COLO668 (cell line): ENCODE measurements at regions not wholly inside any gene's neighbourhood (a gene's known extent, or its start where the extent isn't known, plus 50 kb on each side); places are given as distances from the start of the nearest gene placed in this dataset.
"Not testable (repeated sequence)": the region's sequence is repeated elsewhere in the genome, so short reads cannot be mapped to it uniquely, and the experiment has no call there.

ENCODE experiments used
- DNase-seq: peaks from one replicate; lab custom pipeline; 2025; ENCODE audit not compliant: unreplicated experiment; lab: John Stamatoyannopoulos, UW

DNA sequence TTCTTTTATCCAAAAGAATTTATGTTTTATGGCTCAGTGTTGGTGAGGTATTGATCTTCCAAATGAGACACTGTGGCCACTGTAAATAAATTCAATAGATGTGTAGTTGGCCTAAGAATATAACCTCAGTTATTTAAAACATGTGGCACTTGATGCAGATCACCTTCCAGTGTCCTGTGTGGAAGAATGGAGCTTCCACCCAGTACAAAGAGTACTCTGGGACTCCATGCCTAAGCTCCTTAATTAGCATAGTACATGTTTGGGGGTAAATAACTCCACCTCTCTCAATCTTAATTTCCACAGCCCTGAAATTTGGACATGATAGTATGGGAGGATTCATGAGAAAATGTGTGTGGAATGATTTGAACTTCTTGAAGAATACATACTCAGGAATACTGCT is 105.7 kb downstream of the SPDYE17 start:
- not testable (repeated sequence) for DNase-seq

DNA sequence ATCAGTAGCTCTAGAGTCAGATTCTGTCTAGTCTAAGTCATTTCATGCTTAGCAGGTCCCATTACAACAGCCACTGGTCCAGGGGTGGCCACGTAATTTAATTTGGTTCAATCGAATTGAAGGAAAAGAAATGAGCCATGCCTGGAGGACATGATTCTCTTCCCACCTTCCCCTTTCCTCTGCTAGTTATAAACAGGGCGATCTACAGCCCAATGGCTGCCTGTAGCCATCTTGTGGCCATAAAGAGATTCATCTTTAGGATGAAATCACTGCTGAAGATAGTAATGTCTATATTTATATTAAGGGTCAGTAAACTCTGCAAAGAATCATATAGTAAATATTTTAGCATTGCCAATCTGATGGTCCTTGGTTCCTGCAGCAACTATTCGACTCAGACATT is 107.4 kb downstream of the SPDYE17 start:
- not testable (repeated sequence) for DNase-seq

DNA sequence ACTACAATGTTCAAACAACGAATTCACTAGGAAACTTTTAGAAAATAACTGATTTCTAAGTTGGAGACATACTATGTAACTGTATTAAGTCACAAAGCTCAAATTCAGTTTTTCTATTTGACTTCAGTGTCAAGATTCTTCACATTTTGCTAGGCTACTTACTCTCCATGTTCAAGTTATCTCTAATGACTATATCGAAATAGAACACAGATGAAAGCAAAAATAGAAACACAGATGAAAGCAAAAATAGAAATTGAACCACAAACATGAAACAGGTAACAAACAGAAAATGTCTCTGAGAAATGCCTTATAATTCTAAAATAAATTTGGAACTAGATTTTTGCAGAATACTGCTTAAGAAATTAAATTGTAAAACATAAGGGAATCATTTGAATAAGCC is 113.5 kb downstream of the SPDYE17 start:
- not testable (repeated sequence) for DNase-seq

DNA sequence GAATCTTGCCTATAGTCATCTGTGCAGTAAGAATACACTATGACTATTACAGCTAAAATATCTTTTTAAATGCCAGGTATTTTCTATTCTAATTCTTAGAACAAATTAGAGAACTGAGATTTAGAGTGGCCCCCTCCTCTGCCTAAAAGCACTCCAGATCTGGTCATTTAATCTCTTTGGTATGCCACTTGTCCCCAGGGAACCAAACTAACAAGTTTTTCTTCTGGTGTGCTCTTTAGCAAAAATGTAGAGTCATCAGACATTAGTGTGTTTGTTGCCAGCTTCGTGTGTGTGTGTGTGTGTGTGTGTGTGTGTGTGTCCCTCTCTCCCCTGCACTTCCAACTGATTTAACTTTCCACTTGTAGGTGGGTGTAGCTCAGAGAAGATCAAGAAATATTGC is 117.8 kb downstream of the SPDYE17 start:
- DNase-seq, result not testable (repeated sequence)

DNA sequence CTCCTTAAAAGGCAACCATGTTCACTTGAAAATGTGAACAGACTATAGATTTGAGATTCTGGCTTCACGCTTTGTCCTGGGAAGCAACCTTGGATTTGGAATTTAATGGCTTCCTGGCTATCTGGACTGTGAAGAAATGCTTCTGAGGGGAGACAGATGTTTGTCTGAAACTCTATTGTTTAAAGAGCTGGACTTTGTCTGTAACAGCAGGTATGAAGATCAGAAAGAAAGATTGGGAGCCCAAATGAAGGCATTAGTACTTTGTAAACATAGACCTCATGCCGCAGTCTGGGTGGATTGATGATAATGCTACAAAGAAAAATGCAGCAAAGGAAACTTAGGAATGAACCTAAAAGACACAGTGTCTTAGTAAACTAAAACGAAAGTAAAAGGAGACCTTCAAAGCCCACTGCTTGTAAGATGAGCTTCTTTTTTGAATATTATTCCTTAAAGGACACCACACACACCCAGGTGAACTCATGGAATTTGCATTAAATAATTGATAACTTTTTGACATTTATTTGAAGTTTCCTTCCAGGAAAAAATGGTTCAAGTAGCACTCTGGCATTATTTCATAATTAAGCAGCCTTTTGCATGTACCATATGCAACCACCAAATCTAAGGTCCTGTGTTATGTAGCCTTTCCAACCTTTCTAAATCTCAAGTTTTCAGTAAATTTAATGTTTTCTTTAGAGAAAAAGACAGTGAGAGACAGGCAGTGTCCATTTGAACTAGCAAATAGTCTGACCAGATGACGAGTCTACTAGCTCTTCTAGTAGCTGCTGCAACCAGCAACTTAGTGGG is 119.9 kb downstream of the SPDYE17 start:
- not testable (repeated sequence) for DNase-seq

DNA sequence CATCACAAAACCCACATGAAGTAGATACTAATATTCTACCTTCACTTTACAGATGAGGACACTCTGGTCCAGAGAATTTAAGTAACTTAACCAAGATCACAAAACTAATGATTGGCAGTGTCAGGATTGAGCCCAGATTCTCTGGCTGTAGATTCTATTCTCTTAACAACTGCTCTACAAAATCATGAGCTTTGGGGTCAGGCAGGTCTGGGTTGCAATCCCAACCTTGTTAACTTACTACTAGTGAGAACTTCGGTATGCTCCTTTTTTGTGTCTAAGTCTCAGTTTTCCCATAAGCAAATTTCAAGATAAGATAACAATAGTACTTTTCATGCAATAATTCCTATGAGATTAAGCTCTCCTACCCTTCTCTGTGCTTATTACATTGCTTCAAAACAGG is 127.5 kb downstream of the SPDYE17 start:
- DNase-seq, result not testable (repeated sequence)

DNA sequence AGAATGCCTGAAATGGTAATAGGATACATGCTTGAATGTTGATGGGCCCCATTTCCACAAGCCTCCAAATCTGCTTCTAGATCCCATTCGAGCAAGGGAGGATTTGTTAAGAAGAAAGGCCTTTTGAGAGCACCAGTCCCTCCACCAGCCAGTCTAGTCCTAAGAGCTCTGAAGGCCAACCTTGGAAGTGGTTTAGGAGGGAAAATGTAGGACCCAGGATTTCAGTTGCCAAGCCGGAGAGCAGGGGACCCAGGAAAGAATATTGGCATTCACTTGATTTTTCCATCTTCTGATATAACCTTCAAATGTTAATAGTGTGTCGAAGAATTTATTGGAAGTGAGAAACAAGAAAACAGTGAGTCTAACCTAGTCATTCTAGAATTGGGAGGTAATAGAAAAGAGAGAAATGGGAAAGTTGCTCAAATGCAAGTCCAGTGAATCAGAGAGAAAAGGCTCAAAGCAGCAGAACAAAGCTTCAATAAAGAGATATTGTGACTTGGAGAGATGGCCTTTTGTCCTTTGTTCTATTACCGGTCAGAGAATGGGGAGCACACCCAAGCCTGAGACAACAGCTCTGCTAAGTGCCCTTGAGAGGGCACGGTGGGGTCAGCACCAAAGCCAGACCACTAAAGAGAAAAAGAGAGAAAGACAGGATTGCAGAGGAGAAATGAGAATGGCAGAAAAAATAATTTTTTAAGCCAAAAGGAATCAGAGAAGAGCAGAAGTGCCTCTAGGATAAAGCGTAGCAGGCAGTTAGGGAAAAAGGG is 130.0 kb downstream of the SPDYE17 start:
- DNase-seq, result not testable (repeated sequence)

DNA sequence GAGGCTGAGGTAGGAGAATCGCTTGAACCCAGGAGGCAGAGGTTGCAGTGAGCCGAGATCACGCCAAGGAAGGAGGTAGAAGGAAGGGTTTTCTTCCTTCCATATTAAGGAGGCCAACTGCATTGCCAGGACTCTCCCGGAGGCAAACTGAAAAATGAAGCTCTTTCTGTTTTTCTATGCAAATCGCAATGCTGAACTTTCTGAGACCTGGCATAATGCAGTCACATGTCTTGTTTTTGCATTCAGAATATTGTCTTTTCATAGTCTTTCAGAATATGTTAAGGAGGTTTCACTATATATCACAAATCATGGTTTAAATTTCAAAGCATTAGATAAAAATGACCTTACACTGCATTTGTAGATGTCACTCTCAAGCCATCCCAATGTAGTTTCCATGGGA is 133.4 kb downstream of the SPDYE17 start:
- DNase-seq, result not testable (repeated sequence)

DNA sequence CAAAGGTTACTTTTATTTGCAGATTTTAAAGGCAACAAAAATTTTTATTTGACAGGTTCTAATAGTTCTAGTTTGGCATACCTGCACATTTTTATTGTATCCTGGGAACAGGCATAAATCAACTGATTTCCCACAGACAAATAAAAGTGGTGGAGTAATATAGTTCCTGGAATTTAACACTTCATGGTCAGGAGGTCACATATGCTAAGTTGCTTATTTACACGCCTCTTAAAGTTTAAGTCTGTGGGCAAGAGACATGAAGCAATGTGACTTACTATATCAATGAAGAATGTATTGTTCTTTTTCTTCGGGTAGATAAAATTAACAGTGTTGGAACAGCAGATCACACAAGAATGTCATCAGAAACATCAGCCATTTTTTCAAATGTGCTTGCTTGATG is 135.2 kb downstream of the SPDYE17 start:
- not testable (repeated sequence) for DNase-seq

DNA sequence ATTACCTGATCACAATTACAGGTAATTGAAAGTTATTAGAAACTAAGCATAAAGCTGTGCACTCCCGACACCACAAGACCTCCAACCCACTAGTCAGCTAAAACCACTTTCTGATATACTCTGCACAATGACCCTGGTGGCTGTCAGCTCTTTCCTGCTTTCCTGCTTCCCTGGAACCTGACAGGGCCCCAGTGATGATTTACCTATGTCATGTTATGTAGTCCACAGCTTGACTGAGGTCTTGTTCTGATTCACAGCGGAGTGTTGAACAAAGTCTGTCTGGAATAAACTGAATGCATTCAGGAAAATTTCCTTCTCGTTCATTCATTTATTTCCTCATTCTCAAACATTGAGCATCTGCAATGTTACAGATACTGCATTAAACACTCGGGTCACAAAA is 136.5 kb downstream of the SPDYE17 start:
- DNase-seq, result not testable (repeated sequence)

DNA sequence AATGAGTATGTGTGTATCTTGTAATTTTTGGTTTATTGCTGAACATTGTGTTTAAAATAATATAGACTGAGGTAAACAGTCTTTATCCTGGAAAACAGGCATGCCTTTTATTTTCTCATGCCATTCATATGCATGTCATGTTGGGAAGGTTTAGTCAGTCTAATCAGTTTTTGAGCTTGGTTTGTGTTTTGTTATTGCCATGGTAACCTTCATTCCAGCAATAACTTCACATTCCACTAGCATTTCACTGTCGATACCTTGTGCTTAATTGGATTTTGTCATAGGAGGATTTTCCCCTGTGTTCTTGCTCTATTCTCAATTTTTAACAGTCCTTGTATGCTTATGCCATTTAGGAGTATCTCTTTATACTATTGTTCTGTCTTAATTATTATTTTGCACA is 140.4 kb downstream of the SPDYE17 start:
- not testable (repeated sequence) for DNase-seq

DNA sequence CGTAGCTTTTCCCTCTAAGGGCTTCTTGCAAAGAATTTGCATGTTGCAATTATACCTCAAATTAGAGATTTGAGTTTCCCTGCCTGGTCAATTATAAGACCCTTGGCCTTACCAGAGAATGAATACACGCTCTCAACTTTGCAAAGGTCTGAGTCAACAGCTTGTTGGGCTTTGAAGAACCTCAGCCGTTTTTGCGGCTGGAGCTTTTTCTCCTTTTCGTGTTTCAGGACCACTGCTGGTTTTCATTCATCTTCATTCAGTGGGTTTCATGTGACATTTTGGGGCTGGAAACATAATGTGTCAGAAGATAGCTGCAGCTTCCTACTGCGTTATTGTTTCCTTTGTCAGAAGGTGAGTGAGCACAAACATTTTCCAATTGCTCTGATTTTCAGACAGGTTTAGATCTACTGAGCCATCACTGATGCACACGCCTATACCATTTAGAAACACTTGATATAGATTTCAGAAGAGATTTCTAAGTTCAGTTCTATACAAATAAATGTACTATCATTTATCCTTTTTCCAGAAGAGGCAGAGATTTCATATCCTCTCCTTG is 152.3 kb downstream of the SPDYE17 start:
- DNase-seq, result not testable (repeated sequence)

DNA sequence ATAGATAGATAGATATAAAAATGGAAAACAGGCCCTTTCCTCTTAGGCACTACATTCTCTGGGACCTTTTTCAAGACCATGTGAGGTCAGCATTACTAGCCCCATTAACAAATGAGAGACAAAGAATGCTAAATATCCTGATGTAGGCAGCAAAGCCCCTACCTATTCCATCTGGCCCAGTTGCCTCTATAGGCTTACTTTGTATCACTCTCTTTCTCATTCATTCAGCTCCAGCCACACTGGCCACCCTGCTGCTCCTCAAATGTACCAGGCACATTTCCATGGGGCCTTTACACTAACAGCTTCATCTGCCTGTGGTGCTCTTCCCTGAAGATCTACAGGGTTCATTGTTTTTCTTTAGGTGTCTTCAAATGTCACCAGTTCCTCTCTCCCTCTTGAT is 156.4 kb downstream of the SPDYE17 start:
- DNase-seq, result not testable (repeated sequence)

DNA sequence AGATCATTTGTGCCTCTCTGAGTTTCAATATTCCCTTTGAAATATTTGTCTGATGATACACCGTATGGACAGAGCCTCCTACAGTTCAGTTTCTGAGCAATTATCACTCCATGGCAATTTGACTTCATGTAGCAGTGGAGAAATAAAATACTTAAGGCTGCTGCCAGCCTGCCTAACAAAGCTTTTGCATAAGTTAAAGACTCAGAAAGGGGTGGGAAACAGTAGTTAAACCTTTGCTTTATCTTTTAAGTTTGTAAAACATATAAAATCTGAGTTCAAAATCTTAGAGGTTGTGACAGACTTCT is 161.7 kb downstream of the SPDYE17 start:
- not testable (repeated sequence) for DNase-seq

DNA sequence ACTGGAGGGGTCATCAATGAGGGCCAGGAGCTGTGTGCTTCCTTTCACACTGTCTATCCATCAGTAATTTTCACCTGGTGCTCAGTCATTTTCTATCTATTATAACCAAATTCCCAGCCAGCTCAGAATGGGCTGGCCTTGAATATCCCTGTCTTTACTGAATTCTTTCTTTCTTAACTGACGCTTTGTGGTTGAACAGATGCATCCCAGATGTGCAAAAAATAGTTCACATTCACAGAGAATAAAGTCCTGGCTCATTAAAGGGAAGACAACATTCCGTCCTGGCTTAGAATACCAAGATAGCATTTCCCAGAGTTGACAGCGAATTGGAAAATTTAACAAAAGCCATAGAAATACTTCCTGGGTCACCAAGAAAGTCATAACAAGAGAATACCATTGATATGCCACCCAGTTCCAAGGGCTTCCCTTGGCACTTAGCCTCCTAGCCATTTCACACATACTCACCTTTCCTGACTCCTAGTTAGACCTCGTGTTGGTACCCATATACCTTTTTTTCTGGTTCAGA is 164.7 kb downstream of the SPDYE17 start:
- not testable (repeated sequence) for DNase-seq

DNA sequence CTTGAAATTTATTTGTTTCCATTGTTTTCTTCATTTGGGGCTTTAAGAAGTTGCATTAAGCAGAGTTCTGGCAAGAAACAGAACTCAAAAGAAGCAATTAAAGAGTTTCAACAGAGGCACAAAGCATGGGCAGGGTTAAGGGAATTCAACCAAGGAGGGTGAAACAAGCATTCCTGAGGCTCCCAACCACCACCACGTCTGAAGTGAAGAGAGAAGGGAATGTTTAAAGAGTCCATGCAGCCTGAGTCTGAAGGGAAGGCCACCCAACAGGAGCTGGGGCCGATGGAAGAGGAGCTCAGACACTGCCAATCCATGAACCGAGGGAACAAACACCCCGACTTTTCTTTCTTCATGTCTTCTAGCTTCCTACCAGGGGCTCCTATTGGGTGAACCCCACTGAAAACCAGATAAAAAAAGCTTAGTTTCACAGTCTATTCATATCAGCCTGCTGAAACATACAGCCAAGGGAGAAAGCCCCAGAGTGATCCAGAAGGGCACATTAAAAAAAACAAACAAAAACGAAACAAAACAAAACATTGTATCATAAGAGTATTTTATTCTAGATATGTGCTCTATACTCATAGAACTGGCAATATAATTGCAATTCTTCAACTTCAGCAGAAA is 168.9 kb downstream of the SPDYE17 start:
- not testable (repeated sequence) for DNase-seq

DNA sequence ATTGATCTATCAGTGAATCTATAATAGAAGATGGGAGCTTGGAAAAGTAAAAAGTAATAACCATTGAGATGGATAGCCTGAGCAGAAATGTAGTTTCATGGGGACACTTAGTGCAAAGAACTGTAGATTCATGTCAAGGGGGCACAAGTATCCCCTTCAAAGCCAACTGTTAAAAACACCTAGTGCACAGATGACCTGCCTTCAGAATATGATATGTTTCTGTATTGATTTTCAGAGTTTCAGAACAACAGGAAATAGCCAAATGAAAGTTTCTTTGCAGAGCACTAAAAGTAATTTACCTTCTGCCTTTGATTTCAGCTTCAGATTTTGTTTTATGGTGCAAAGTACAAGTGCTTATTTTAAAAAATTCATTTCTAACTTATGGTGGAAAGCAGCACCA is 169.9 kb downstream of the SPDYE17 start:
- DNase-seq, result not testable (repeated sequence)

DNA sequence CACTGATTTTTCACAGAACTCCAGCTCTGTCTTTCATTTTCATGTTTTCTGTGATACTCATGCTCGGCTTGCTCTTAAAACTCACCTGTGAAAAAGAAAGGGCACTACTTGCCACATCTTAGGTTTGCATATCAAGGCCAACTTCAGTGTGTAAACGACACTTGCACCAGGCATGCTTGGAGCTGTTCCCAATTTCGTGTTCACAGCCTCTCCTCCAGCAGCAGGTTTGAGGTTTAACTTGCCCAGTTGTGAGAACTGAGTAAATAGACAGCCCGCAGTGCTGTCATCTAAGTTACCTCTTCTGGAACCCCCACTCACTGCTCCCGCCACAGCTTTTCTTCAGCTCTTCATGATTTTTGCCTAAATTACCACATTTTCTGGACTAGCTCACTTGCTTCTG is 172.2 kb downstream of the SPDYE17 start:
- DNase-seq, result not testable (repeated sequence)

DNA sequence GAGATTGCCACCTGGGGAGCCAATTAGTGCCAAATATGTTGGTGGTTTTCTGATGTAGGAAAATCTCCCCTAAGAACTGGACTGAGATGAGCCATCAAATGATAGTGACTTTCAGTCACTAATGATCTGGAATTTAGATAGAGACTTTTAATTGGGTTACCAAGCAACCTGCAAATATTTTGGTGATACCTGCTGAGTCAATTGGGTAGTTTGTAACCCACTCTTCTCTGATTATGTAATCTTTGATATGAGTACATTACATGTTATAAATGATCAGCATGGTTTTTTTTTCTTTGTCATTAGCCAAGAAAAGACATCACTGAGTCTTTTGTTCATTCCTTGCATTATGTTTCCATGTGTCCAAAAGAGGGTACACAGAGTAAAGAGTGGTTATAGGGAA is 177.5 kb downstream of the SPDYE17 start:
- not testable (repeated sequence) for DNase-seq

DNA sequence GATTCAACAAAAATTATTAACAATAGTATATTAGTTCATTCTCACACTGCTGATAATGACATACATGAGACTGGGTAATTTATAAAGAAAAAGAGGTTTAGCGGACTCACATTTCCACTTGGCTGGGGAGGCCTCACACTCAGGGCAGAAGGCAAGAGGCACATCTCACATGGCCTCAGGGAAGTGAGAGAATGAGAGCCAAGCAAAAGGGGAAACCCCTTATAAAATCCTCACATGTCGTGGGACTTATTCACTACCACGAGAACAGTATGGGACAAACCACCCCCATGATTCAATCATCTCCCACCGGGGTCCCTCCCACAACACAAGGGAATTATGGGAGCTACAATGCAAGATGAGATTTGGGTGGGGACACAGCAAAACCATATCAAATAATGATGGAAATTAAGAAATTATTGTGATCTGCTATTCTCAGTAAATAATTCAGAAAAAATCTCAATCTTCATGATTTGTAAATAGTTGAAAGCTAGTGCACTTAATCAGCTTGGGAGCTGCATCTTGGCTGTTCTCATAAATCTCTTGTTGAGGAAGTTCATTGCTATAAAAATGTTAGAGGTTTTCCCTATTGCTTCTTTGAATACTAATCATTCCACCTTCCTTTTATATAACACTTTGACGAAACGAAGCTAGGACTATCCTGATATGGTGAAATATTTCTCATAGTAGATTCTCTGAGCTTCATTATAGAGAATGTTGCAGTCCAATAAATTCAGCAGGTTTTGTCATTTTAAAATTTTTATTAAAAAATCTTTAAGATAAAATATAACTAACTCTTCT is 179.2 kb downstream of the SPDYE17 start:
- DNase-seq, result not testable (repeated sequence)
